CD4-positive, CD25-positive, alpha-beta regulatory T cell (primary cell): ENCODE measurements at regions not wholly inside any gene's neighbourhood (a gene's known extent, or its start where the extent isn't known, plus 50 kb on each side); places are given as distances from the start of the nearest gene placed in this dataset.

ENCODE experiments used
- ATAC-seq, 2 donors: fragments of 150-1000 bp; cut with Tn5 transposase; one replicate each; pipeline ENCODE4 v1.10.0; 2021; ENCODE audit warnings: low read depth in 2 of 2, moderate number of reproducible peaks in 2 of 2, moderate library complexity in 1 of 2
- DNase-seq, 3 donors: peaks; one replicate each; pipeline versions ENCODE4 v3.0.0 to v3.0.0-alpha.2; 2012 to 2022; ENCODE audit warnings: mixed read lengths in 1 of 3
- H3K27ac ChIP-seq: one replicate; pipeline ENCODE4 v1.7.0; 2013; ENCODE audit warnings: mild to moderate bottlenecking, low read length; ENCODE audit not compliant: insufficient read depth, poor library complexity, severe bottlenecking
- H3K27me3 ChIP-seq: one replicate; pipeline ENCODE4 v1.7.0; 2013; ENCODE audit warnings: low read length; ENCODE audit not compliant: control insufficient read depth, insufficient read depth
- H3K36me3 ChIP-seq: one replicate; pipeline ENCODE4 v1.7.0; 2013; ENCODE audit warnings: mild to moderate bottlenecking, low read length, moderate library complexity; ENCODE audit not compliant: control insufficient read depth, insufficient read depth
- H3K4me1 ChIP-seq: 2 replicates; pipeline ENCODE4 v1.7.0; 2013; ENCODE audit warnings: mild to moderate bottlenecking, low read length; ENCODE audit not compliant: insufficient read depth, control insufficient read depth, poor library complexity, severe bottlenecking
- H3K4me3 ChIP-seq: one replicate; pipeline ENCODE4 v1.7.0; 2013; ENCODE audit warnings: low read depth, mild to moderate bottlenecking, low read length, moderate library complexity
- H3K9me3 ChIP-seq, 2 experiments: 1 replicate in 1 of 2; 2 replicates in 1 of 2; pipeline ENCODE4 v1.7.0; 2013; ENCODE audit warnings: low read length in 2 of 2, mild to moderate bottlenecking in 1 of 2, moderate library complexity in 1 of 2; ENCODE audit not compliant: control insufficient read depth in 2 of 2
- H3K27ac Mint-ChIP-seq, 3 donors: one replicate each; pipeline ENCODE4 v1.8.0; 2020 to 2022; ENCODE audit warnings: mild to moderate bottlenecking in 3 of 3, mixed read lengths in 3 of 3, moderate library complexity in 2 of 3
- H3K27me3 Mint-ChIP-seq: one replicate; pipeline ENCODE4 v1.8.0; 2022; ENCODE audit warnings: mild to moderate bottlenecking, mixed read lengths
- H3K36me3 Mint-ChIP-seq: one replicate; pipeline ENCODE4 v1.8.0; 2020; ENCODE audit warnings: mixed read lengths
- H3K4me1 Mint-ChIP-seq, 4 donors: one replicate each; pipeline ENCODE4 v1.8.0; 2020 to 2022; ENCODE audit warnings: mixed read lengths in 4 of 4, mild to moderate bottlenecking in 1 of 4
- H3K4me3 Mint-ChIP-seq, 4 donors: one replicate each; pipeline ENCODE4 v1.8.0; 2020 to 2022; ENCODE audit warnings: mild to moderate bottlenecking in 4 of 4, mixed read lengths in 4 of 4, moderate library complexity in 3 of 4
- H3K9me3 Mint-ChIP-seq, 7 donors: one replicate each; pipeline ENCODE4 v1.8.0; 2020 to 2022; ENCODE audit warnings: mixed read lengths in 7 of 7, mild to moderate bottlenecking in 3 of 7, moderate library complexity in 2 of 7

- no peak overlapping the region for H3K4me3 Mint-ChIP-seq
- ATAC-seq: no peak
- peaks cover 0 to 1% of the 10 kb centered on the region in 2 experiments for H3K9me3 ChIP-seq
- peaks cover 0 to 4% (median 0%) of the 10 kb centered on the region in 7 donors for H3K9me3 Mint-ChIP-seq
- H3K4me1 ChIP-seq: no peaks in the 10 kb centered on the region
- no peak for DNase-seq
- H3K36me3 ChIP-seq: no peaks in the 10 kb centered on the region
- H3K27me3 Mint-ChIP-seq: no peaks in the 10 kb centered on the region
- H3K4me1 Mint-ChIP-seq: no peaks in the 10 kb centered on the region
- no peaks in the 10 kb centered on the region for H3K27me3 ChIP-seq
- H3K36me3 Mint-ChIP-seq: no peaks in the 10 kb centered on the region
- H3K27ac ChIP-seq: no peak overlapping the region
- no peak overlapping the region for H3K4me3 ChIP-seq
- no peak overlapping the region for H3K27ac Mint-ChIP-seq
These were observed 477.1 kb upstream of the SGCG start for GRCh38 chr13:22703601-22704209.

- H3K36me3 Mint-ChIP-seq: no peaks in the 10 kb centered on the region
- Histone ChIP-seq H3K36me3 (no peaks in the 10 kb centered on the region), H3K27me3 (no peaks in the 10 kb centered on the region), H3K27ac (no peak overlapping the region), H3K4me1 (no peaks in the 10 kb centered on the region), H3K4me3 (no peak overlapping the region), H3K9me3 (no peaks in the 10 kb centered on the region)
- no peaks in the 10 kb centered on the region for H3K4me1 Mint-ChIP-seq
- H3K27me3 Mint-ChIP-seq: no peaks in the 10 kb centered on the region
- no peak for ATAC-seq
- no peak for DNase-seq
- H3K9me3 Mint-ChIP-seq: peaks cover 0 to 4% (median 1%) of the 10 kb centered on the region in 7 donors
- no peak overlapping the region for H3K4me3 Mint-ChIP-seq
- H3K27ac Mint-ChIP-seq: no peak overlapping the region
These were observed 472.8 kb upstream of the SGCG start for GRCh38 chr13:22707946-22708345.

- ATAC-seq (no peak), DNase-seq (no peak)
- Mint-ChIP-seq H3K4me3 (no peak overlapping the region), H3K36me3 (no peaks in the 10 kb centered on the region), H3K27ac (no peak overlapping the region), H3K27me3 (no peaks in the 10 kb centered on the region), H3K4me1 (no peaks in the 10 kb centered on the region), H3K9me3 (peaks cover 0 to 3% (median 0%) of the 10 kb centered on the region in 7 donors)
- no peaks in the 10 kb centered on the region for H3K9me3 ChIP-seq
- no peaks in the 10 kb centered on the region for H3K4me1 ChIP-seq
- H3K36me3 ChIP-seq: no peaks in the 10 kb centered on the region
- no peak overlapping the region for H3K27ac ChIP-seq
- H3K27me3 ChIP-seq: no peaks in the 10 kb centered on the region
- H3K4me3 ChIP-seq: no peak overlapping the region
These were observed 463.7 kb upstream of the SGCG start for GRCh38 chr13:22717036-22717435.

GRCh38 chr13:22726726-22727125 is 454.1 kb upstream of the SGCG start:
- H3K9me3 Mint-ChIP-seq: peaks cover 0 to 7% (median 0%) of the 10 kb centered on the region in 7 donors
- Histone ChIP-seq H3K4me3 (no peak overlapping the region), H3K27me3 (no peaks in the 10 kb centered on the region), H3K9me3 (no peaks in the 10 kb centered on the region), H3K27ac (no peak overlapping the region), H3K4me1 (no peaks in the 10 kb centered on the region), H3K36me3 (no peaks in the 10 kb centered on the region)
- no peaks in the 10 kb centered on the region for H3K36me3 Mint-ChIP-seq
- DNase-seq (no peak), ATAC-seq (no peak)
- no peak overlapping the region for H3K4me3 Mint-ChIP-seq
- H3K4me1 Mint-ChIP-seq: no peaks in the 10 kb centered on the region
- H3K27ac Mint-ChIP-seq: no peak overlapping the region
- H3K27me3 Mint-ChIP-seq: no peaks in the 10 kb centered on the region

GRCh38 chr13:22735011-22735995 is 445.5 kb upstream of the SGCG start:
- Mint-ChIP-seq H3K4me1 (no peaks in the 10 kb centered on the region), H3K27me3 (no peaks in the 10 kb centered on the region), H3K4me3 (no peak overlapping the region), H3K27ac (no peak overlapping the region), H3K9me3 (peaks cover 0 to 6% (median 0%) of the 10 kb centered on the region in 7 donors), H3K36me3 (no peaks in the 10 kb centered on the region)
- Histone ChIP-seq H3K9me3 (no peaks in the 10 kb centered on the region), H3K27me3 (no peaks in the 10 kb centered on the region), H3K27ac (no peak overlapping the region), H3K4me3 (no peak overlapping the region), H3K4me1 (no peaks in the 10 kb centered on the region), H3K36me3 (no peaks in the 10 kb centered on the region)
- ATAC-seq (no peak), DNase-seq (no peak)

- H3K27me3 Mint-ChIP-seq: no peaks in the 10 kb centered on the region
- no peak overlapping the region for H3K4me3 Mint-ChIP-seq
- H3K9me3 Mint-ChIP-seq: peaks cover 0 to 7% (median 2%) of the 10 kb centered on the region in 7 donors
- Histone ChIP-seq H3K9me3 (no peaks in the 10 kb centered on the region), H3K4me1 (no peaks in the 10 kb centered on the region), H3K27ac (no peak overlapping the region), H3K4me3 (no peak overlapping the region), H3K36me3 (no peaks in the 10 kb centered on the region), H3K27me3 (no peaks in the 10 kb centered on the region)
- H3K4me1 Mint-ChIP-seq: no peaks in the 10 kb centered on the region
- no peak overlapping the region for H3K27ac Mint-ChIP-seq
- no peak for DNase-seq
- ATAC-seq: no peak
- H3K36me3 Mint-ChIP-seq: no peaks in the 10 kb centered on the region
These were observed 444.6 kb upstream of the SGCG start for GRCh38 chr13:22736084-22736767.

- H3K4me1 ChIP-seq: no peaks in the 10 kb centered on the region
- DNase-seq (no peak), ATAC-seq (no peak)
- Mint-ChIP-seq H3K27me3 (no peaks in the 10 kb centered on the region), H3K36me3 (no peaks in the 10 kb centered on the region), H3K9me3 (peaks cover 0 to 7% (median 2%) of the 10 kb centered on the region in 7 donors), H3K27ac (no peak overlapping the region), H3K4me3 (no peak overlapping the region), H3K4me1 (no peaks in the 10 kb centered on the region)
- no peak overlapping the region for H3K27ac ChIP-seq
- no peaks in the 10 kb centered on the region for H3K9me3 ChIP-seq
- H3K36me3 ChIP-seq: no peaks in the 10 kb centered on the region
- H3K27me3 ChIP-seq: no peaks in the 10 kb centered on the region
- H3K4me3 ChIP-seq: no peak overlapping the region
These were observed 444.0 kb upstream of the SGCG start for GRCh38 chr13:22736768-22737092.
